ENCODE measurements at regions not wholly inside any gene's neighbourhood (a gene's known extent, or its start where the extent isn't known, plus 50 kb on each side); places are given as distances from the start of the nearest gene placed in this dataset.

DNA sequence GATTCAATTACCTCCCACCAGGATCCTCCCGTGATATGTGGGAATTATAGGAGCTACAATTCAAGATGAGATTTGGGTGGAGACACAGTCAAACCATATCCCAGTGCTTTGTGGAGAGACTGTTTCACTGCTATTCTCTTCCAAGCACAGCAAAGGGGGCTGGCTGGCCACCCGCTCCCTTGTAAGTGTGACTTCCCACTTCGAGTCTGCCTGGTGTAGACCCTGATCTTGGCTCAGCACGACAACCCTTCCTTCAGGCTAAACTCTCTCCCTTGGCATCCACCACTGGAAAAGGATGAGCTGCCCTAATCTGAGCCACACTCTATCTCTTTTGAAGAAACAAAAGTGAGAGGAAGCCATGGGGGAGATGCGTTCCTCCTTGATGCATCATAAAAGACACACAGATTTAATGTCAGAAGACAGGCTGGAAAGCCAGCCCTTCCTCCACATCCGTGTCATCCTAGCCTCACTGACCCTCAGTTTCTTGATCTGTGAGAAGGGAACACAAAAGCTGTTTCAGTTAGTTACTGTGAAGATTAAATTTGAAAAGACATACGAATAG is 64.7 kb upstream of the CDON start:
- no peak overlapping the region for H3K9ac ChIP-seq (ENCODE audit: low read length)
- no peaks in the 10 kb centered on the region for H3K79me2 ChIP-seq (ENCODE audit: control insufficient read depth, insufficient read depth, low read length)
- Mint-ChIP-seq H3K27ac (no peak overlapping the region), H3K9me3 (ENCODE audit: insufficient read depth) (no peaks in the 10 kb centered on the region), H3K27me3 (peaks cover 6% of the 10 kb centered on the region), H3K4me1 (no peaks in the 10 kb centered on the region), H3K4me3 (no peak overlapping the region)
- intact Hi-C loops (cut with micrococcal nuclease), result no loop called here
- no peaks in the 10 kb centered on the region for H4K20me1 ChIP-seq (ENCODE audit: control insufficient read depth, insufficient read depth, low read length, poor library complexity, severe bottlenecking)
- no peak for ATAC-seq (ENCODE audit: low read depth)
- ChIA-PET POLR2A (no interaction called here), CTCF (interaction anchor here (0.7 kb wide), 1 partner anchor 9 kb away, joined by 3 read pairs; no protein-coding TSS in a partner anchor)
- H3K4me1 ChIP-seq (ENCODE audit: control insufficient read depth in 2 of 2, insufficient read depth in 2 of 2, low read length in 2 of 2), result no peaks in the 10 kb centered on the region
- H3K27ac ChIP-seq (ENCODE audit: low read length in 2 of 2), result no peak overlapping the region
- H3K36me3 ChIP-seq (replicated peaks in 1 of 2; ENCODE audit: control extremely low read depth in 1 of 2, control insufficient read depth in 1 of 2, extremely low read depth in 1 of 2, insufficient read depth in 2 of 2, low read length in 1 of 2), result no peaks in the 10 kb centered on the region
- no peak overlapping the region for H3K4me3 ChIP-seq (ENCODE audit: control extremely low read depth in 1 of 5, extremely low read depth in 1 of 5, insufficient read depth in 1 of 5, low read depth in 2 of 5, low read length in 4 of 5)
- DNase-seq, result no peak
- H3K4me2 ChIP-seq (replicated peaks; ENCODE audit: low read depth, low read length, poor library complexity, severe bottlenecking), result no peak overlapping the region
- WGBS (ENCODE audit: insufficient coverage), result 89% methylated on average over 3 of the region's 7 CpGs
- TF ChIP-seq, protein P1, sequence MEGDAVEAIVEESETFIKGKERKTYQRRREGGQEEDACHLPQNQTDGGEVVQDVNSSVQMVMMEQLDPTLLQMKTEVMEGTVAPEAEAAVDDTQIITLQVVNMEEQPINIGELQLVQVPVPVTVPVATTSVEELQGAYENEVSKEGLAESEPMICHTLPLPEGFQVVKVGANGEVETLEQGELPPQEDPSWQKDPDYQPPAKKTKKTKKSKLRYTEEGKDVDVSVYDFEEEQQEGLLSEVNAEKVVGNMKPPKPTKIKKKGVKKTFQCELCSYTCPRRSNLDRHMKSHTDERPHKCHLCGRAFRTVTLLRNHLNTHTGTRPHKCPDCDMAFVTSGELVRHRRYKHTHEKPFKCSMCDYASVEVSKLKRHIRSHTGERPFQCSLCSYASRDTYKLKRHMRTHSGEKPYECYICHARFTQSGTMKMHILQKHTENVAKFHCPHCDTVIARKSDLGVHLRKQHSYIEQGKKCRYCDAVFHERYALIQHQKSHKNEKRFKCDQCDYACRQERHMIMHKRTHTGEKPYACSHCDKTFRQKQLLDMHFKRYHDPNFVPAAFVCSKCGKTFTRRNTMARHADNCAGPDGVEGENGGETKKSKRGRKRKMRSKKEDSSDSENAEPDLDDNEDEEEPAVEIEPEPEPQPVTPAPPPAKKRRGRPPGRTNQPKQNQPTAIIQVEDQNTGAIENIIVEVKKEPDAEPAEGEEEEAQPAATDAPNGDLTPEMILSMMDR (IDR thresholded peaks at IDR 0.05), result no peak
- no peak for TF ChIP-seq EZH2 (IDR thresholded peaks at IDR 0.05; ENCODE audit: borderline replicate concordance, insufficient read depth, low read depth, low read length, poor library complexity, severe bottlenecking)
- H3K27me3 ChIP-seq (replicated peaks in 1 of 4; ENCODE audit: control extremely low read depth in 1 of 4, control insufficient read depth in 3 of 4, insufficient read depth in 4 of 4, low read length in 3 of 4), result no peaks in the 10 kb centered on the region
- H2AFZ ChIP-seq (ENCODE audit: insufficient read depth, low read depth, low read length, poor library complexity, severe bottlenecking), result no peak overlapping the region
- no peaks in the 10 kb centered on the region for H3K9me3 ChIP-seq (ENCODE audit: control extremely low read depth in 1 of 3, control insufficient read depth in 2 of 3, insufficient read depth in 1 of 3, low read length in 2 of 3)

DNA sequence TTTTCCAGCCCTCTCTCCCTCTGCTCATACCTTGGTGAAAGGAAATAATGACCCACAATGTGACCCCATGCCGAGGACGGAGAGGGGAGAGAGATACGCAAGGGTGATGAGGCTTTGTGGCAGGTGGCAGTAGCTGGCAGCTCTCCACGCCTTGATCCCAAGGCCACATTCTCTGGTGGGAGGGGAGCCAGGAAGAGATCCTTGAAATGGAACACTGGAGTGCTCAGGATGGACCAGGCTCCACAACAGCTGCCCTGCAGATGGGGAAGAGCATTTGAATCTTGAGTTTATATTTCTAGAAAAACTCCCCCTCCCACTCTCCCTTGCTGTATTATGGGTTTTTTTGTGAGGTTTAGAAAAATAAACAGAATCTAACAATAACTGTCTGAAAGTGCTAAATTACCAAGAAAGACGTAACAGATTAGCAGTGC is 61.6 kb upstream of the CDON start:
- Histone ChIP-seq H3K36me3 (replicated peaks in 1 of 2; ENCODE audit: control extremely low read depth in 1 of 2, control insufficient read depth in 1 of 2, extremely low read depth in 1 of 2, insufficient read depth in 2 of 2, low read length in 1 of 2) (no peaks in the 10 kb centered on the region), H3K27ac (ENCODE audit: low read length in 2 of 2) (no peak overlapping the region), H3K27me3 (replicated peaks in 1 of 4; ENCODE audit: control extremely low read depth in 1 of 4, control insufficient read depth in 3 of 4, insufficient read depth in 4 of 4, low read length in 3 of 4) (no peaks in the 10 kb centered on the region), H3K4me3 (ENCODE audit: control extremely low read depth in 1 of 5, extremely low read depth in 1 of 5, insufficient read depth in 1 of 5, low read depth in 2 of 5, low read length in 4 of 5) (no peak overlapping the region), H4K20me1 (ENCODE audit: control insufficient read depth, insufficient read depth, low read length, poor library complexity, severe bottlenecking) (no peaks in the 10 kb centered on the region), H3K9me3 (ENCODE audit: control extremely low read depth in 1 of 3, control insufficient read depth in 2 of 3, insufficient read depth in 1 of 3, low read length in 2 of 3) (no peaks in the 10 kb centered on the region), H2AFZ (ENCODE audit: insufficient read depth, low read depth, low read length, poor library complexity, severe bottlenecking) (no peak overlapping the region), H3K9ac (ENCODE audit: low read length) (no peak overlapping the region), H3K4me1 (ENCODE audit: control insufficient read depth in 2 of 2, insufficient read depth in 2 of 2, low read length in 2 of 2) (no peaks in the 10 kb centered on the region), H3K79me2 (ENCODE audit: control insufficient read depth, insufficient read depth, low read length) (no peaks in the 10 kb centered on the region), H3K4me2 (replicated peaks; ENCODE audit: low read depth, low read length, poor library complexity, severe bottlenecking) (no peak overlapping the region)
- DNase-seq (no peak), ATAC-seq (ENCODE audit: low read depth) (no peak)
- ChIA-PET CTCF (no interaction called here), POLR2A (no interaction called here)
- Mint-ChIP-seq H3K4me3 (no peak overlapping the region), H3K27ac (no peak overlapping the region), H3K4me1 (no peaks in the 10 kb centered on the region), H3K9me3 (ENCODE audit: insufficient read depth) (no peaks in the 10 kb centered on the region), H3K27me3 (peaks cover 6% of the 10 kb centered on the region)
- 96% methylated on average over 5 of the region's 5 CpGs for WGBS (ENCODE audit: insufficient coverage)
- intact Hi-C loops (cut with micrococcal nuclease), result no loop called here
- TF ChIP-seq, protein P1 (IDR thresholded peaks at IDR 0.05), result no peak
- TF ChIP-seq EZH2 (IDR thresholded peaks at IDR 0.05; ENCODE audit: borderline replicate concordance, insufficient read depth, low read depth, low read length, poor library complexity, severe bottlenecking), result no peak
